Fibroblast of villous mesenchyme (primary cell): ENCODE measurements at regions not wholly inside any gene's neighbourhood (a gene's known extent, or its start where the extent isn't known, plus 50 kb on each side); places are given as distances from the start of the nearest gene placed in this dataset.

Source experiments
- DNase-seq: peaks from one replicate; pipeline ENCODE4 v3.0.0-alpha.2; 2010; ENCODE audit warnings: low read depth
- H3K4me3 ChIP-seq: 2 replicates; pipeline ENCODE4 v1.5.1; 2011; ENCODE audit warnings: low read depth, mild to moderate bottlenecking, low read length
- TF ChIP-seq, protein P1 (sequence below): IDR thresholded peaks from 2 replicates; pipeline ENCODE4 v1.5.1; 2012; ENCODE audit warnings: low read depth, mild to moderate bottlenecking, low read length; ENCODE audit not compliant: insufficient read depth

DNA sequence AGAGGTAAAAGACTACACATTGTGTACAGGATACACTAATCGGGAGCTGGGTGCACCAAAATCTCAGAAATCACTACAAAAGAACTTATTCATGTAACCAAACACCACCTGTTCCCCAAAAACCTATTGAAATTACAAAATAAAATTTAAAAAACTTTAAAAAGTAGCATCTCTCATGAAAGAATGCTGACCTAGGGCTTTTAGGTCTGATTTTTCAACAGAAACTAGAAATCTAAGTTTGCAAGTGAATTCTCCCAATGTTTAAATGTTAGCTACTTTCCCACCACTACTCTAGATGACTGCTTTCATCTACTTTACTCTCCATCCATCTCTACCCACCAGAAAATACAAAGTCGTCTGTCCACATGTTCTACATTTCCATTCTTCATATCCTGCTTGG lies 1447.7 kb downstream of the RPA4 start:
- no peak for DNase-seq
- TF ChIP-seq, protein P1, sequence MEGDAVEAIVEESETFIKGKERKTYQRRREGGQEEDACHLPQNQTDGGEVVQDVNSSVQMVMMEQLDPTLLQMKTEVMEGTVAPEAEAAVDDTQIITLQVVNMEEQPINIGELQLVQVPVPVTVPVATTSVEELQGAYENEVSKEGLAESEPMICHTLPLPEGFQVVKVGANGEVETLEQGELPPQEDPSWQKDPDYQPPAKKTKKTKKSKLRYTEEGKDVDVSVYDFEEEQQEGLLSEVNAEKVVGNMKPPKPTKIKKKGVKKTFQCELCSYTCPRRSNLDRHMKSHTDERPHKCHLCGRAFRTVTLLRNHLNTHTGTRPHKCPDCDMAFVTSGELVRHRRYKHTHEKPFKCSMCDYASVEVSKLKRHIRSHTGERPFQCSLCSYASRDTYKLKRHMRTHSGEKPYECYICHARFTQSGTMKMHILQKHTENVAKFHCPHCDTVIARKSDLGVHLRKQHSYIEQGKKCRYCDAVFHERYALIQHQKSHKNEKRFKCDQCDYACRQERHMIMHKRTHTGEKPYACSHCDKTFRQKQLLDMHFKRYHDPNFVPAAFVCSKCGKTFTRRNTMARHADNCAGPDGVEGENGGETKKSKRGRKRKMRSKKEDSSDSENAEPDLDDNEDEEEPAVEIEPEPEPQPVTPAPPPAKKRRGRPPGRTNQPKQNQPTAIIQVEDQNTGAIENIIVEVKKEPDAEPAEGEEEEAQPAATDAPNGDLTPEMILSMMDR, result no peak
- no peak overlapping the region for H3K4me3 ChIP-seq

- TF ChIP-seq, protein P1, result no peak
- DNase-seq, result no peak
- no peak overlapping the region for H3K4me3 ChIP-seq
These were observed 1454.8 kb downstream of the RPA4 start for GRCh38 chrX:98338544-98338943.

DNA sequence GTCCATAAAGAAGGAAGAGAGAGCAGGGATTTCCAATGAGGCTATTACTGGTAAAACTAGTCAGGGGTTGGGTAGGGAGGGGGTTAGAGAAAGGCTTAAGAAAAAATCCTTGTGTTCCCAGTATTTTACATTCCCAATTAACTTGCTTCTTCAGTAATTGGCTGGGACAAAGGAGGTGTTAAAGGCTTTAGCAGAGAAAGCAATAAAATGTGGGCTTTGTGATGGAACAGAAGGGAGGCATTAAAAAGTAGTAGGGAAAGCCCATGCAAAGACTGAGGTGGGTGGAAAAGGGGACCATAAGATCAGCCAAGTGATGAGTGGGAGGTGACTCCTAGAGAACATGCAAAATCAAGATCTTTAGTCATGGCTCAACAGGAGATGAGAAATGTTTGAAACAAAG lies 1467.2 kb downstream of the RPA4 start:
- DNase-seq, result no peak
- TF ChIP-seq, protein P1, result no peak
- no peak overlapping the region for H3K4me3 ChIP-seq

DNA sequence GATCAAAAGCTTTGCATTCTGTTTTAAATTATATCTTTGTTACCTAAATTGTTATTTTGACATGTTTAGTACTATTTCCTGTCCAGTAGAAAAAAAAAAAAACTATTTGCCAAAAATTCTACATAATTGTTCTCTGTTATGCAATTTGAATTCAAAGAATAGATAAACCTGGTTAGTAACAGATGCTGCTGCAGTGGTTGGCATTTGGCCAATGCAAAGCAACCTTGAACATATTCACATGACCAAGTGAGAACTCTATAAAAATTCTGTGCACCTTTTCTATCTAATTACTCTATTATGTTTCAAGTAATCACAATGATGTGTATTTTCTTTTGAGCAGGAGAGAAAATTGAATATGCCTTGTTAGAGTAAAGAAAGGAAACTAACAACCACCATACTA lies 1473.4 kb downstream of the RPA4 start:
- TF ChIP-seq, protein P1, result no peak
- no peak overlapping the region for H3K4me3 ChIP-seq
- no peak for DNase-seq

DNA sequence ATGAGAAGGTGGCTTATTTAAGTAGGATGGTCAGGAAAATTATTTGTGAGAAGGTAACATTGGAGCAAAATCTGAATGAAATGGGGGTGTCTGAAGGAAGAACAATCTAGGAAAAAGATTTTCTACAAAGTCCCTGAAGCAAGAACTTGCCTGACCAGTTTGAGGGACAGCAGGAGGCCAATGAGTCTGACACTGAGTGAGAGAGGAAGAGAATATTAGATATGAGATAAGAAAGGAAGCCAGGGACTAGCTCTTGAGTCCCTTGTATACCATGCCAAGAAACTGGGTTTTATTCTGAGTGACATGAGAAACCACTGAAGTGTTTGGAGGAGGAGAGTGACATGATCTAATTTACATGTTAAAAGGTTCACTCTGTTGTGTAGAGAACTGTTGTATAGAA lies 1478.9 kb downstream of the RPA4 start:
- no peak for DNase-seq
- TF ChIP-seq, protein P1, result no peak
- no peak overlapping the region for H3K4me3 ChIP-seq

DNA sequence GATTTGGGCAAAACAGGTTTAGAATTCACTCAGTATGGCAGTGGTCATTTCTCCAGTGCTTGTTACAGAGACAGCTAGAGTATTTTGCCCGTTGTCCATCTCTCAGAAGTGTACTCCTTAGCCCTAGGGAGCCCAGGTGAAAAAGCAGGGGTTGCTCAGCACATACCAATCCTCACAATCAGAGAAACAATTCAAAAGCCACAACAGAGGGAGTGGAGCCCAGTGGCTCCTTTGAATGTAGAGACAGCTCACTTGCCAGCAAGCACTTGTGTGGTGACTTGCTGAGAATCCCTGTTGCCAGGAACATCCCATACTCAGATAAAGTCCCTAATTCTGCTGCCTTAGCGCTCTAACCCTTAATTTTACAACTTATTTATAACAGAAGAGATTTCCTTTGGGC lies 1488.3 kb downstream of the RPA4 start:
- TF ChIP-seq, protein P1, result no peak
- no peak for DNase-seq
- no peak overlapping the region for H3K4me3 ChIP-seq

DNA sequence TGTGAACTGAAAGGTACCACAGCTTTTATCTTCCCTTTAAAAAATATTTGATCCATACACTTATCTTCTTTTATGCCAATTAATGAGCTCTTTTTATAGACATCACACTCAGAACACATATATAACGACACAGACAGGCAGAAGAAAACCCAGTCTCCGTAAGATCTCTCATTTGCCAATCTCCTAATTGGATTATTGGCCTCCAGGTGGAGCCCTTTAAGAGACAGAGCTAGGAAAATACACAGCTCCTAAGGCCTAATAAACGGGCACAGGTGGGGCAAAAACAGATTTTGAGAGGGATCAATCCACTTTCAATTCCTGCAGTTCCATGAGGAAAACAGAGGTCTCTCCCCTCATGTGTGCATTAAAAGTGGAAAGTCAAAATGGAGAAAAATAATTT lies 1495.4 kb downstream of the RPA4 start:
- DNase-seq, result no peak
- TF ChIP-seq, protein P1, result no peak
- H3K4me3 ChIP-seq, result no peak overlapping the region
